Vagina (tissue), 2 donors: ENCODE measurements at regions not wholly inside any gene's neighbourhood (a gene's known extent, or its start where the extent isn't known, plus 50 kb on each side); places are given as distances from the start of the nearest gene placed in this dataset.

Experiments used
- DNase-seq, 2 donors: peaks; one replicate each; pipeline ENCODE4 v3.0.0-alpha.2; 2017; ENCODE audit errors: extremely low spot score in 2 of 2
- H3K27ac ChIP-seq: fragments of 200-600 bp; sonication (generic); one replicate; pipeline ENCODE4 v1.5.1; 2019
- H3K27me3 ChIP-seq: fragments of 200-600 bp; sonication (generic); one replicate; pipeline ENCODE4 v1.5.1; 2019
- H3K36me3 ChIP-seq, 2 donors: fragments of 200-600 bp; sonication (generic); one replicate each; pipeline ENCODE4 v1.5.1; 2017 to 2019
- H3K4me1 ChIP-seq: fragments of 200-600 bp; sonication (generic); one replicate; pipeline ENCODE4 v1.5.1; 2019
- H3K4me3 ChIP-seq, 2 donors: fragments of 200-600 bp; sonication (generic); 1 replicate in 1 of 2; 2 replicates in 1 of 2; pipeline ENCODE4 v1.5.1; 2016 to 2019
- H3K9me3 ChIP-seq: fragments of 200-600 bp; sonication (generic); one replicate; pipeline ENCODE4 v1.5.1; 2019
- CTCF ChIP-seq, 3 experiments: fragments of 450-650 bp in 2 of 3; fragments of 200-600 bp in 1 of 3; sonication (generic) in 1 of 3; IDR thresholded peaks; one replicate each; pipeline ENCODE4 v1.5.1; 2017 to 2019; ENCODE audit warnings: antibody characterized with exemption in 3 of 3, mild to moderate bottlenecking in 2 of 3, moderate library complexity in 2 of 3
- POLR2A ChIP-seq, 2 donors: fragments of 450-650 bp; IDR thresholded peaks; one replicate each; pipeline ENCODE4 v1.6.1; 2017; ENCODE audit warnings: antibody characterized with exemption in 2 of 2, mild to moderate bottlenecking in 2 of 2, moderate library complexity in 2 of 2
- POLR2AphosphoS5 ChIP-seq, 2 donors: sonication (generic); formaldehyde crosslinking; IDR thresholded peaks; one replicate each; pipeline ENCODE4 v1.9.0; 2017; ENCODE audit warnings: antibody characterized with exemption in 2 of 2, mild to moderate bottlenecking in 2 of 2, low read depth in 1 of 2; ENCODE audit not compliant: insufficient read depth in 1 of 2
- intact Hi-C: fragments of 100-400 bp; cut with DNase I; formaldehyde crosslinking; loops from one replicate; pipeline ENCODE4 v1.15.1; 2023

GRCh38 chr3:43181202-43181821 lies 75.4 kb upstream of the POMGNT2 start:
- Histone ChIP-seq H3K4me1 (peaks cover 32% of the 10 kb centered on the region), H3K27ac (no peak overlapping the region), H3K27me3 (no peaks in the 10 kb centered on the region), H3K36me3 (no peaks in the 10 kb centered on the region), H3K4me3 (no peak overlapping the region), H3K9me3 (no peaks in the 10 kb centered on the region)
- peak in 1 of 2 donors; percentile 94 for DNase-seq
- TF ChIP-seq POLR2A (IDR thresholded peaks at IDR 0.05) (no peak), CTCF (IDR thresholded peaks at IDR 0.05) (no peak), POLR2AphosphoS5 (IDR thresholded peaks at IDR 0.05; ENCODE audit: insufficient read depth in 1 of 2, low read depth in 1 of 2) (no peak)
- intact Hi-C loops, result no loop called here

GRCh38 chr3:43180694-43181093 lies 74.8 kb upstream of the POMGNT2 start:
- intact Hi-C loops, result no loop called here
- no peak for DNase-seq
- no peak overlapping the region for H3K4me3 ChIP-seq
- no peaks in the 10 kb centered on the region for H3K9me3 ChIP-seq
- H3K36me3 ChIP-seq, result no peaks in the 10 kb centered on the region
- no peaks in the 10 kb centered on the region for H3K27me3 ChIP-seq
- peaks cover 32% of the 10 kb centered on the region for H3K4me1 ChIP-seq
- TF ChIP-seq POLR2AphosphoS5 (IDR thresholded peaks at IDR 0.05; ENCODE audit: insufficient read depth in 1 of 2, low read depth in 1 of 2), result no peak
- no peak for TF ChIP-seq CTCF (IDR thresholded peaks at IDR 0.05)
- no peak overlapping the region for H3K27ac ChIP-seq

GRCh38 chr3:43180027-43180426 lies 74.1 kb upstream of the POMGNT2 start:
- TF ChIP-seq POLR2AphosphoS5 (IDR thresholded peaks at IDR 0.05; ENCODE audit: insufficient read depth in 1 of 2, low read depth in 1 of 2) (peak in 1 of 2 donors; percentile 59), CTCF (IDR thresholded peaks at IDR 0.05) (no peak)
- intact Hi-C loops, result no loop called here
- Histone ChIP-seq H3K27ac (no peak overlapping the region), H3K36me3 (no peaks in the 10 kb centered on the region), H3K27me3 (no peaks in the 10 kb centered on the region), H3K9me3 (no peaks in the 10 kb centered on the region), H3K4me1 (peaks cover 32% of the 10 kb centered on the region), H3K4me3 (no peak overlapping the region)
- peak in 1 of 2 donors; percentile 16 for DNase-seq

- Histone ChIP-seq H3K27me3 (no peaks in the 10 kb centered on the region), H3K27ac (no peak overlapping the region), H3K36me3 (no peaks in the 10 kb centered on the region), H3K4me1 (peaks cover 32% of the 10 kb centered on the region), H3K4me3 (no peak overlapping the region), H3K9me3 (peaks cover 5% of the 10 kb centered on the region)
- TF ChIP-seq POLR2AphosphoS5 (IDR thresholded peaks at IDR 0.05; ENCODE audit: insufficient read depth in 1 of 2, low read depth in 1 of 2) (no peak), CTCF (IDR thresholded peaks at IDR 0.05) (no peak), POLR2A (IDR thresholded peaks at IDR 0.05) (no peak)
- intact Hi-C loops, result no loop called here
- peak in 1 of 2 donors; percentile 94 for DNase-seq
Measured at GRCh38 chr3:43178891-43179366, 73.0 kb upstream of the POMGNT2 start.

- TF ChIP-seq POLR2AphosphoS5 (IDR thresholded peaks at IDR 0.05; ENCODE audit: insufficient read depth in 1 of 2, low read depth in 1 of 2) (no peak), CTCF (IDR thresholded peaks at IDR 0.05) (no peak), POLR2A (IDR thresholded peaks at IDR 0.05) (no peak)
- DNase-seq, result no peak
- Histone ChIP-seq H3K27ac (no peak overlapping the region), H3K4me3 (no peak overlapping the region), H3K9me3 (peaks cover 11% of the 10 kb centered on the region), H3K36me3 (no peaks in the 10 kb centered on the region), H3K4me1 (peaks cover 32% of the 10 kb centered on the region), H3K27me3 (no peaks in the 10 kb centered on the region)
- intact Hi-C loops, result no loop called here
Measured at GRCh38 chr3:43177085-43177484, 71.2 kb upstream of the POMGNT2 start.
